Kidney tubule cell (primary cell): ENCODE measurements at regions not wholly inside any gene's neighbourhood (a gene's known extent, or its start where the extent isn't known, plus 50 kb on each side); places are given as distances from the start of the nearest gene placed in this dataset.
A peak's percentile ranks its signal among the peaks of the same experiment; 100 is the strongest.

ENCODE experiments used
- DNase-seq: peaks from one replicate; pipeline ENCODE4 v3.0.0-alpha.2; 2018; ENCODE audit warnings: low spot score

GRCh38 chr1:29864431-29865022 is 628.2 kb downstream of the PTPRU start:
- no peak for DNase-seq

- DNase-seq: no peak
Measured at GRCh38 chr1:29861922-29862321, 625.6 kb downstream of the PTPRU start.

- no peak for DNase-seq
Measured at GRCh38 chr1:29861446-29861845, 625.1 kb downstream of the PTPRU start.

- DNase-seq: no peak
Measured at GRCh38 chr1:29860681-29861080, 624.4 kb downstream of the PTPRU start.

- no peak for DNase-seq
Measured at GRCh38 chr1:29860056-29860455, 623.7 kb downstream of the PTPRU start.

GRCh38 chr1:29859126-29859525 is 622.8 kb downstream of the PTPRU start:
- no peak for DNase-seq

GRCh38 chr1:29858646-29859045 is 622.3 kb downstream of the PTPRU start:
- DNase-seq: no peak

- DNase-seq: no peak
Measured at GRCh38 chr1:29856340-29857114, 620.2 kb downstream of the PTPRU start.

GRCh38 chr1:29855561-29856160 is 619.3 kb downstream of the PTPRU start:
- peak; percentile 36 for DNase-seq

- DNase-seq: no peak
Measured at GRCh38 chr1:29854700-29855276, 618.5 kb downstream of the PTPRU start.

- DNase-seq: no peak
Measured at GRCh38 chr1:29853716-29854330, 617.5 kb downstream of the PTPRU start.

- DNase-seq: no peak
Measured at GRCh38 chr1:29852248-29852647, 615.9 kb downstream of the PTPRU start.

GRCh38 chr1:29851691-29852090 is 615.4 kb downstream of the PTPRU start:
- DNase-seq: peak; percentile 97

- no peak for DNase-seq
Measured at GRCh38 chr1:29849991-29850757, 613.9 kb downstream of the PTPRU start.

- DNase-seq: peak; percentile 48
Measured at GRCh38 chr1:29849038-29849750, 612.9 kb downstream of the PTPRU start.

- no peak for DNase-seq
Measured at GRCh38 chr1:29845910-29846309, 609.6 kb downstream of the PTPRU start.

- no peak for DNase-seq
Measured at GRCh38 chr1:29842130-29842529, 605.8 kb downstream of the PTPRU start.

GRCh38 chr1:29839726-29840125 is 603.4 kb downstream of the PTPRU start:
- DNase-seq: no peak

- peak; percentile 18 for DNase-seq
Measured at GRCh38 chr1:29838738-29839320, 602.5 kb downstream of the PTPRU start.
